Stomach (tissue), 8 donors: ENCODE measurements at regions not wholly inside any gene's neighbourhood (a gene's known extent, or its start where the extent isn't known, plus 50 kb on each side); places are given as distances from the start of the nearest gene placed in this dataset.

Experiments used
- DNase-seq, 2 donors: peaks; one replicate each; pipeline versions ENCODE4 v3.0.0 to v3.0.0-alpha.2; 2013 to 2019
- H3K27ac ChIP-seq, 5 donors: fragments of 200-600 bp in 4 of 5; sonication (generic) in 4 of 5; one replicate each; pipeline ENCODE4 v1.5.1; 2013 to 2019; ENCODE audit warnings: mild to moderate bottlenecking in 1 of 5, moderate library complexity in 1 of 5
- H3K27me3 ChIP-seq, 3 donors: fragments of 200-600 bp; sonication (generic); one replicate each; pipeline ENCODE4 v1.5.1; 2017 to 2019; ENCODE audit warnings: mixed run types in 1 of 3
- H3K36me3 ChIP-seq, 4 donors: fragments of 200-600 bp; sonication (generic); 1 replicate in 3 of 4; 2 replicates in 1 of 4; pipeline ENCODE4 v1.5.1; 2016 to 2019
- H3K4me1 ChIP-seq, 4 donors: fragments of 200-600 bp; sonication (generic); one replicate each; pipeline ENCODE4 v1.5.1; 2016 to 2019
- H3K4me3 ChIP-seq, 4 donors: fragments of 200-600 bp; sonication (generic) in 3 of 4; one replicate each; pipeline ENCODE4 v1.5.1; 2016 to 2019; ENCODE audit warnings: mild to moderate bottlenecking in 1 of 4
- H3K9me3 ChIP-seq, 4 donors: fragments of 200-600 bp; sonication (generic); one replicate each; pipeline ENCODE4 v1.5.1; 2016 to 2019
- EP300 ChIP-seq: sonication (generic); formaldehyde crosslinking; IDR thresholded peaks from one replicate; pipeline ENCODE4 v1.6.1; 2017; ENCODE audit warnings: antibody characterized with exemption
- POLR2A ChIP-seq, 4 donors: fragments of 450-650 bp; IDR thresholded peaks; one replicate each; pipeline ENCODE4 v1.6.1; 2016; ENCODE audit warnings: antibody characterized with exemption in 4 of 4, control low read depth in 2 of 4, mild to moderate bottlenecking in 1 of 4, moderate library complexity in 1 of 4
- POLR2AphosphoS5 ChIP-seq, 3 donors: sonication (generic); formaldehyde crosslinking; IDR thresholded peaks; one replicate each; pipeline ENCODE4 v1.6.1; 2016; ENCODE audit warnings: antibody characterized with exemption in 3 of 3
- WGBS, 5 donors: extraction: QIAGEN DNeasy Blood & Tissue Kit in 3 of 5; methylation state at CpG; one replicate each; pipeline versions ENCODE4 v1.1.5 to v1.1.7; 2013 to 2018; 5-methylcytosine and 5-hydroxymethylcytosine counted together
- intact Hi-C: fragments of 100-400 bp; cut with DNase I; formaldehyde crosslinking; loops from one replicate; pipeline ENCODE4 v1.15.1; 2023; ENCODE audit warnings: low total_unique reads
- TF ChIP-seq, protein P1 (sequence below), 7 experiments: fragments of 450-650 bp in 4 of 7; fragments of 200-600 bp in 3 of 7; sonication (generic) in 3 of 7; IDR thresholded peaks; one replicate each; pipeline ENCODE4 v1.5.1; 2016 to 2019; ENCODE audit warnings: antibody characterized with exemption in 7 of 7, control low read depth in 2 of 7, mild to moderate bottlenecking in 1 of 7
- donor health status: healthy with polysubstance abuse.
- donor health status: Bipolar disorder and iron deficiency.
- donor health status: healthy.

DNA sequence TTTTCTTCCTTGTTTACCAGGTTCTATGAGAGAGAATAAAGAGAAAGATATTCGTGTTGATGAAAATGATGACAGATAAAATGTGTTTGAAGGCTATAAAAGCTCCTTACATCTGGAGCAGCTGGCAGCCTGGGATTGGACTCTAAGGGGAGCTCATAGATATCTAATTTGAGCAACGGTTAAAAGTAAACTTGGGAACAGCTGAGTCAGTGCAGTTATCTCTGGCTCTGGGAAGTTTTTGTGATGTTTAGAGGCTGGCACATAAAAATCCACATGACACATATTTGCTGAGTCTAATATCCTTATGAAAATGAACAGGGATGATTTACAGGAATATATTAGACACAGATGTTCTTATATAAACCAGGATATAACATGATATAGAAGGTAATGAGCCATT, 331.8 kb upstream of the TENM3 start:
- no peaks in the 10 kb centered on the region for H3K27me3 ChIP-seq
- DNase-seq = peak in 1 of 2 donors; percentile 3
- H3K4me1 ChIP-seq = no peaks in the 10 kb centered on the region
- intact Hi-C loops = no loop called here
- no peak overlapping the region for H3K27ac ChIP-seq
- no peaks in the 10 kb centered on the region for H3K36me3 ChIP-seq
- no peak overlapping the region for H3K4me3 ChIP-seq
- TF ChIP-seq POLR2A (IDR thresholded peaks at IDR 0.05) = no peak
- TF ChIP-seq POLR2AphosphoS5 (IDR thresholded peaks at IDR 0.05) = no peak
- TF ChIP-seq, protein P1, sequence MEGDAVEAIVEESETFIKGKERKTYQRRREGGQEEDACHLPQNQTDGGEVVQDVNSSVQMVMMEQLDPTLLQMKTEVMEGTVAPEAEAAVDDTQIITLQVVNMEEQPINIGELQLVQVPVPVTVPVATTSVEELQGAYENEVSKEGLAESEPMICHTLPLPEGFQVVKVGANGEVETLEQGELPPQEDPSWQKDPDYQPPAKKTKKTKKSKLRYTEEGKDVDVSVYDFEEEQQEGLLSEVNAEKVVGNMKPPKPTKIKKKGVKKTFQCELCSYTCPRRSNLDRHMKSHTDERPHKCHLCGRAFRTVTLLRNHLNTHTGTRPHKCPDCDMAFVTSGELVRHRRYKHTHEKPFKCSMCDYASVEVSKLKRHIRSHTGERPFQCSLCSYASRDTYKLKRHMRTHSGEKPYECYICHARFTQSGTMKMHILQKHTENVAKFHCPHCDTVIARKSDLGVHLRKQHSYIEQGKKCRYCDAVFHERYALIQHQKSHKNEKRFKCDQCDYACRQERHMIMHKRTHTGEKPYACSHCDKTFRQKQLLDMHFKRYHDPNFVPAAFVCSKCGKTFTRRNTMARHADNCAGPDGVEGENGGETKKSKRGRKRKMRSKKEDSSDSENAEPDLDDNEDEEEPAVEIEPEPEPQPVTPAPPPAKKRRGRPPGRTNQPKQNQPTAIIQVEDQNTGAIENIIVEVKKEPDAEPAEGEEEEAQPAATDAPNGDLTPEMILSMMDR (IDR thresholded peaks at IDR 0.05) = no peak
- 16 to 25% (median 19%) methylated on average over 2 of the region's 2 CpGs for WGBS, 5 donors
- peaks cover 0 to 23% (median 12%) of the 10 kb centered on the region in 4 donors for H3K9me3 ChIP-seq

DNA sequence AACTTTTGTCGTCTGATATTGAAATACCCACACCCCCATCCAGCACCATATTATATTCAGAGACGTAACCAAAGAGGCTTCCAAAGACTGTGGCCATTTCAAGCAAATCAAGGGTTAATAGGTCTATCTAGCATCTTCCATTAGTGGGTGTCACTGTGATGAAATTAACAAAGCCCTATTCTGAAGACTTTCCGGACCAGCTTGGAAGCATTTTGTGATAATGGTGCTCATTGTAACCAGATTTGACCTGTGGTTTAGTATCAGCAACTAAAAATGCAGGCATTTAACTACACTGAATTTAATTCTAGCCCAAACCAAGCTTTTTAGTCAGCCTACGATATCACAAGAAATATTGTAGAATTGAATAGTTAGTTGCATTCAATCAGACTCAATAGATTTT, 309.7 kb upstream of the TENM3 start:
- H3K27me3 ChIP-seq = no peaks in the 10 kb centered on the region
- DNase-seq = no peak
- H3K27ac ChIP-seq = no peak overlapping the region
- intact Hi-C loops = no loop called here
- H3K4me3 ChIP-seq = no peak overlapping the region
- H3K9me3 ChIP-seq = peaks cover 0 to 9% (median 3%) of the 10 kb centered on the region in 4 donors
- WGBS, 5 donors = 70 to 82% (median 76%) methylated on average over 4 of the region's 4 CpGs
- H3K4me1 ChIP-seq = no peaks in the 10 kb centered on the region
- H3K36me3 ChIP-seq = no peaks in the 10 kb centered on the region
- TF ChIP-seq POLR2A (IDR thresholded peaks at IDR 0.05) (no peak), EP300 (no peak)

DNA sequence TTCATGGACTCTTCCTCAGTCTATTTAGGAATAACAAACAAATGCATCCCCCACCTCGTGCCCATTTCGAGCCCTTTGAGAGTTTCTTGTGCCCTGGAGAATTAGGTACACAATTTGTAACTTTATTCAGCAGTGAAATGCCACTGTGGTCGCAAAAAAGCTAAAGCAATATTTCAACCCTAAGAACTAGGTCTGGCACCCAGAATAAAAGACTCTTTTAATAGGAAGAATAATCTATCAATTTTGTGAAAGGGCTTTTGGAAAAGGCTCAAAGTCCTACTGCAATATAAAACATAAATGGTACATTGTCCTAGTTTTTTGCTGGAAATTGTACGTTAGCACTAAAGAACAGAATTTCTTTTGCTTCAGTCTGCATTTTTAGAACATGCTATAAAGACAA, 304.6 kb upstream of the TENM3 start:
- H3K27me3 ChIP-seq = no peaks in the 10 kb centered on the region
- no peak for DNase-seq
- H3K27ac ChIP-seq = no peak overlapping the region
- no peak for TF ChIP-seq POLR2A (IDR thresholded peaks at IDR 0.05)
- TF ChIP-seq POLR2AphosphoS5 (IDR thresholded peaks at IDR 0.05) = no peak
- TF ChIP-seq, protein P1 (IDR thresholded peaks at IDR 0.05) = no peak
- no peak for TF ChIP-seq EP300
- no peaks in the 10 kb centered on the region for H3K36me3 ChIP-seq
- H3K9me3 ChIP-seq = no peaks in the 10 kb centered on the region
- intact Hi-C loops = no loop called here
- WGBS, 5 donors = 62 to 78% (median 71%) methylated on average over 4 of the region's 4 CpGs
- no peak overlapping the region for H3K4me3 ChIP-seq
- no peaks in the 10 kb centered on the region for H3K4me1 ChIP-seq

DNA sequence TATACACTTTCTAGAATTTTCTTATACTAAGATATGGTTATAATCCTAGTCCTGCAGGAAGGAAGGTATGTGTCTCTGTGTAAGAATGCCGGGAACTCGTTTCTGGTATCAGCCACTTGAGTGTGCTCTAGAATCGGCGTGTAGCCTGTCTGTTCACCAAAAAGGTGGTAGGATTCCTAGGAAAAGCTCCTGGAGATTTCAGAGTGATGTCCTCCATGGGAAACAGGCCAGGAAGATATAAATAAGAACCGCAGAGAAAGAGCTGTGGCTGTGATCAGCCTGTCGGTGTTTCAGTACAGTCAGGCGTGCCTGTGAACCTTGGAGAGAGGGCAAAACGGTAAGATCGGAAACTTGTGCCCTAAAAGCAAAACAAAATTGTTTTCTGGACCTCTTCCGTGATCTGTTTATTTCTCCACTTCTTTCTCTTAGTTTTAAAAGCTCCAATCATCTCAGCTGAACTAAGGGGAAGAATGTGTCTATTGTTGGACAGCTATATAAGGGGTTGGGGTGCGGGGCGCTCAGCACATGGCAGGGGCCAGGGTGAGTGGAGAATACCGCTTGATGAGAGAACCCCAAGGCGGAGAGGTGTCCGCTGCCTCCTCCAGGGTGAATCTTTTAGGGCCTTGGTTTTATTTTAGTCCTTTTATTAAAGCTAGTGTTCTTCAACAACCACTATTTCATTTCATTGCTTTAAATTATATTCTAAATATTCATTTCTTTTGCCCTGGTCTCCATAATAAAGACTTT, 303.8 kb upstream of the TENM3 start:
- WGBS, 5 donors = 66 to 77% (median 74%) methylated on average over 15 of the region's 15 CpGs
- Histone ChIP-seq H3K9me3 (no peaks in the 10 kb centered on the region), H3K27ac (no peak overlapping the region), H3K27me3 (no peaks in the 10 kb centered on the region), H3K36me3 (no peaks in the 10 kb centered on the region), H3K4me1 (no peaks in the 10 kb centered on the region), H3K4me3 (no peak overlapping the region)
- intact Hi-C loops = no loop called here
- TF ChIP-seq, protein P1 (IDR thresholded peaks at IDR 0.05) = no peak
- TF ChIP-seq EP300 (no peak), POLR2AphosphoS5 (IDR thresholded peaks at IDR 0.05) (no peak), POLR2A (IDR thresholded peaks at IDR 0.05) (no peak)
- DNase-seq = no peak

DNA sequence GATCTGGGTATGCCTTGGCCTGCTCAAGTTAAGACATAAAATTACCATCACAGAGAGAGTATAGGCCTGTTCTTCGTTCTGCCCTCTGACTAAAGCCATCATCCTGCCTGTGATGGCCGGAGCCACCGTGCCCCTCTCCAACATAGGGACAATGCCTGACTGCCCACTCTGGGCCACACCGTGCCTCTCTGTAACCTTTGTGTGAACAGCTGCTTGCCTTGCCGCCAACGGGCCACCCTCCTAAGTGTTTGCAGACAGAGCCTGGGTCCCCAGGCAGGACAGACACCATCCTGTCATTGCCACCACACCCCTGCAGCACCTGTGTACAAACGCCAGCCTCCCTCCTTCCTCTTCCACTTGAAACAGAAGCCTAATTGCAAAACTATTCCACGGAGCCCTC, 298.7 kb upstream of the TENM3 start:
- Histone ChIP-seq H3K4me3 (no peak overlapping the region), H3K27me3 (no peaks in the 10 kb centered on the region), H3K4me1 (no peaks in the 10 kb centered on the region), H3K27ac (no peak overlapping the region), H3K9me3 (no peaks in the 10 kb centered on the region), H3K36me3 (no peaks in the 10 kb centered on the region)
- 70 to 86% (median 82%) methylated on average over 8 of the region's 8 CpGs for WGBS, 5 donors
- DNase-seq = no peak
- intact Hi-C loops = no loop called here
- TF ChIP-seq POLR2A (IDR thresholded peaks at IDR 0.05) = no peak
- no peak for TF ChIP-seq POLR2AphosphoS5 (IDR thresholded peaks at IDR 0.05)
- TF ChIP-seq, protein P1 (IDR thresholded peaks at IDR 0.05) = no peak
- TF ChIP-seq EP300 = no peak
